ENCODE measurements at regions not wholly inside any gene's neighbourhood (a gene's known extent, or its start where the extent isn't known, plus 50 kb on each side); places are given as distances from the start of the nearest gene placed in this dataset.

DNA sequence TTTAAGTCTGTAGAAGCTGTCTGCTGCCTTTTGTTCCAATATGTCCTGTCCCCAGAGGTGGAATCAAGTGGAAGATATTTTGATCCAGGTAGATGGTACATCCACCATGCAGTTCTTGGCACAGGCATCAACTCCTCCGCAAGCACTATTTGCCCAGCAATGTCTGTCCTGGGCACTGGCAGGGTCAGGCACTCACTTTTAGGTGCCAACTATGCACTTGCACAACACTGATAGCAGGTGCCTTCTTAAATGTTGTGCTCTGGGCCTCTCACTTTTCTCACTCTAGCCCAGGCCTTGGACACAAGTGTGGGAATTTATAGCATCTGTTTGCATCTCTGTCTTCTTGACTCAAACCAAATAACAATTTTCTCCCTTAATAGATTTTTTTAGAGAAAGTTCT lies 140.5 kb upstream of the UBE2E2 start:
- peaks cover 4% of the 10 kb centered on the region for H3K9me3 Mint-ChIP-seq
- H3K27ac Mint-ChIP-seq = no peak overlapping the region
- H3K4me1 Mint-ChIP-seq (ENCODE audit: low read depth) = no peaks in the 10 kb centered on the region
- no peaks in the 10 kb centered on the region for H3K36me3 Mint-ChIP-seq (ENCODE audit: low read depth)
- peaks cover 1% of the 10 kb centered on the region for H3K27me3 Mint-ChIP-seq (ENCODE audit: low read depth)
- DNase-seq (ENCODE audit: low spot score) = no peak
- no peak overlapping the region for H3K4me3 Mint-ChIP-seq

DNA sequence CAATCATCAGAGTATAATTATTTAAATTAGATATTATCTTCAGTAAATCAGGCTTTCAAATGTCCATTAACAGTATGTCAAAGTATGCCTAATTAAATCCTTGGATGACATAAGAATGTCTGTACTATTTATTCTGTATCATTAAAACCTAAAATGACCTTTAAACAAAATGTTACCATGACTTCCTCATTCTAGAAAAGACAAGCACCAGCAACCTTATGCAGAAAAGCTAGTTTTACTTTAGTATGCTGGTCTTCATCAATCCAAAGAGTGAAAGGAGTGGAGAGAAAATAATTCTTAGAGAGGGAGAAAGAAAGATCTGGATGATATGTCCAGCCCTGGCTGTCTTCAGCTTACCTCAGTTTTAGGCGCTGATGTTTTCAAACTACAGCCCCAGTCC lies 140.1 kb upstream of the UBE2E2 start:
- no peak for DNase-seq (ENCODE audit: low spot score)
- H3K4me1 Mint-ChIP-seq (ENCODE audit: low read depth) = no peaks in the 10 kb centered on the region
- peaks cover 4% of the 10 kb centered on the region for H3K9me3 Mint-ChIP-seq
- no peaks in the 10 kb centered on the region for H3K36me3 Mint-ChIP-seq (ENCODE audit: low read depth)
- no peak overlapping the region for H3K27ac Mint-ChIP-seq
- peaks cover 1% of the 10 kb centered on the region for H3K27me3 Mint-ChIP-seq (ENCODE audit: low read depth)
- no peak overlapping the region for H3K4me3 Mint-ChIP-seq

DNA sequence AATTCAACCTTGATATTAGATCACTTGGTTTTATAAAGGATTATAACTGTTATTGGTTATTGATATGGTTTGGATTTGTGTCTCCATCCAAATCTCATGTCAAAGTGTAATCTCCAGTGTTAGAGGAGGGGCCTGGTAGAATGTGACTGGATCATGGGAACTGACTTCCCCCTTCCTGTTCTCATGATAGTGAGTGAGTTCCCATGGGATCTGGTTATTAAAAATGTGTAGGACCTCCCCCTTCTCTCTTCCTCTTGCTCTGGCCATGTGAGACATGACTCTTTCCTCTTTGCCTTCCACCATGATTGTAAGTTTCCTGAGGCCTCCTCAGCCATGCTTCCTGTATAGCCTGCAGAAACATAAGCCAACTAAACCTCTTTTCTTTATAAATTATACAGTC lies 136.0 kb upstream of the UBE2E2 start:
- Mint-ChIP-seq H3K4me3 (no peak overlapping the region), H3K4me1 (ENCODE audit: low read depth) (no peaks in the 10 kb centered on the region), H3K27ac (no peak overlapping the region), H3K27me3 (ENCODE audit: low read depth) (no peaks in the 10 kb centered on the region), H3K9me3 (no peaks in the 10 kb centered on the region), H3K36me3 (ENCODE audit: low read depth) (no peaks in the 10 kb centered on the region)
- no peak for DNase-seq (ENCODE audit: low spot score)

- no peaks in the 10 kb centered on the region for H3K36me3 Mint-ChIP-seq (ENCODE audit: low read depth)
- no peak for DNase-seq (ENCODE audit: low spot score)
- no peak overlapping the region for H3K27ac Mint-ChIP-seq
- no peaks in the 10 kb centered on the region for H3K9me3 Mint-ChIP-seq
- H3K4me3 Mint-ChIP-seq = no peak overlapping the region
- H3K27me3 Mint-ChIP-seq (ENCODE audit: low read depth) = no peaks in the 10 kb centered on the region
- no peaks in the 10 kb centered on the region for H3K4me1 Mint-ChIP-seq (ENCODE audit: low read depth)
Observed at GRCh38 chr3:23068016-23068728, 135.0 kb upstream of the UBE2E2 start.

- H3K4me3 Mint-ChIP-seq = no peak overlapping the region
- H3K9me3 Mint-ChIP-seq = no peaks in the 10 kb centered on the region
- no peak for DNase-seq (ENCODE audit: low spot score)
- H3K36me3 Mint-ChIP-seq (ENCODE audit: low read depth) = no peaks in the 10 kb centered on the region
- H3K27me3 Mint-ChIP-seq (ENCODE audit: low read depth) = no peaks in the 10 kb centered on the region
- H3K27ac Mint-ChIP-seq = no peak overlapping the region
- H3K4me1 Mint-ChIP-seq (ENCODE audit: low read depth) = no peaks in the 10 kb centered on the region
Observed at GRCh38 chr3:23071296-23071695, 131.8 kb upstream of the UBE2E2 start.

DNA sequence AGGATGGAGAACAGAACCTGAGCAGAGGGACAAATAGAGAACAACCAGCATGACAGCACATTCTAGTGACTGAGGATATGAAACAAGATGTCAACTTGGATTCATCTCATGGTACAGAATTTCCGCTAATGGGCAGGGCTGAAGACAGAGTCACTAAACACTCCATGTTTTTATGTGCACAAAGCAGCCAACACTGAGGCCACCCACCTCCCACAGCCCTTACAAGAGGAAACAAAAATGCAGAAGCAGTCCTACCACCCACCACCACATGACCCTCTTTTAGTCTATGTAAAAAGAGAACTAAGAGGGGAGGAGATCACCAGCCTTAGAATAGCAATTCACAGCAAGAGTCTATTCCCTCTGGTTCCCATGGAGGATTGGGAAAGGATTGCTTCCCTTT lies 131.4 kb upstream of the UBE2E2 start:
- no peak for DNase-seq (ENCODE audit: low spot score)
- Mint-ChIP-seq H3K27me3 (ENCODE audit: low read depth) (no peaks in the 10 kb centered on the region), H3K9me3 (no peaks in the 10 kb centered on the region), H3K27ac (no peak overlapping the region), H3K36me3 (ENCODE audit: low read depth) (no peaks in the 10 kb centered on the region), H3K4me1 (ENCODE audit: low read depth) (no peaks in the 10 kb centered on the region), H3K4me3 (no peak overlapping the region)

DNA sequence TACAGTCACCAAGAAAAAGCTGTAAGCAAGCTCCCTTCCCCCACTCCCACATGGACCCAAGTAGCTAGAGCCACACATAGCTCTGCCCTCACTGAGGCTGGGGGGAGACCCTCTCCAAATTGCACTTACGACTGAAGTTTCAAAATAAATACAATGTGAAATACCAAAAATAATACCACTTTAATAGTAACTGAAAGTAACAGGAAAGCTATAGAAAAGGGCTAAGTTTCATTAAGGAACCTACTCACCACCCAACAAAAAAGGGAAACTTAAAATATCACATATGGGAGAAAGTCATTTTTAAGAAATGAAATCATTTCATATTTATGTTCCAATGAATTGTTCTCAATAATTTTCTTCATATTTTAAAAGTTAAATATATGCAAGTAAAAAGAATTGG lies 130.4 kb upstream of the UBE2E2 start:
- Mint-ChIP-seq H3K4me3 (no peak overlapping the region), H3K4me1 (ENCODE audit: low read depth) (no peaks in the 10 kb centered on the region), H3K9me3 (no peaks in the 10 kb centered on the region), H3K27ac (no peak overlapping the region), H3K27me3 (ENCODE audit: low read depth) (no peaks in the 10 kb centered on the region), H3K36me3 (ENCODE audit: low read depth) (no peaks in the 10 kb centered on the region)
- no peak for DNase-seq (ENCODE audit: low spot score)

DNA sequence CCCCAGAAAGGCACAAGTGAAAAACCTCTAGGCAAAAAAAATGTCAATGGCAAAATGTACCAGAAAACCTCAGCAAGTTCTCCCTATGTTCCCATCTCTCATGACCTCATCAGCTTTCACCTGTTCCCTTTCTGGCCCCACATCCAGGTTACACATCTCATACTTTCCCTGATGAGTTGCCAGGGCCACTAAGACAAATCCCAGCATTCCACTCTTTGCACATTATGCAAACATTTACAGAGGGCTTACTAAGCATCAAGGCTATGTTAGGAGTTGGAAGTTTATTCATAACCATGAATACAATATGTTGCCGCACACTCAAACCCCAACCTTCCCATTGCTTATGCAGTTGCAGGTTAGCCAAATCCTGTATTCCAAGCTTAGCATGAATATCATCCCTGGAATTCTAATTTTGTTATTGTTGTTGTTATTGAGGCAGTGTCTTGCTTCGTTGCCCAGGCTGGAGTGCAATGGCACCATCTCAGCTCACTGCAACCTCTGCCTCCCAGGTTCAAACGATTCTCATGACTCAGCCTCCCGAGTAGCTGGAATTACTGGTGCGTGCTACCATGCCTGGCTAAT lies 129.3 kb upstream of the UBE2E2 start:
- Mint-ChIP-seq H3K27me3 (ENCODE audit: low read depth) (no peaks in the 10 kb centered on the region), H3K36me3 (ENCODE audit: low read depth) (no peaks in the 10 kb centered on the region), H3K4me3 (no peak overlapping the region), H3K4me1 (ENCODE audit: low read depth) (no peaks in the 10 kb centered on the region), H3K9me3 (no peaks in the 10 kb centered on the region), H3K27ac (no peak overlapping the region)
- no peak for DNase-seq (ENCODE audit: low spot score)

- Mint-ChIP-seq H3K27ac (no peak overlapping the region), H3K4me1 (ENCODE audit: low read depth) (peaks cover 2% of the 10 kb centered on the region), H3K36me3 (ENCODE audit: low read depth) (no peaks in the 10 kb centered on the region), H3K4me3 (no peak overlapping the region), H3K9me3 (no peaks in the 10 kb centered on the region), H3K27me3 (ENCODE audit: low read depth) (no peaks in the 10 kb centered on the region)
- DNase-seq (ENCODE audit: low spot score) = no peak
Observed at GRCh38 chr3:23075496-23075895, 127.6 kb upstream of the UBE2E2 start.

DNA sequence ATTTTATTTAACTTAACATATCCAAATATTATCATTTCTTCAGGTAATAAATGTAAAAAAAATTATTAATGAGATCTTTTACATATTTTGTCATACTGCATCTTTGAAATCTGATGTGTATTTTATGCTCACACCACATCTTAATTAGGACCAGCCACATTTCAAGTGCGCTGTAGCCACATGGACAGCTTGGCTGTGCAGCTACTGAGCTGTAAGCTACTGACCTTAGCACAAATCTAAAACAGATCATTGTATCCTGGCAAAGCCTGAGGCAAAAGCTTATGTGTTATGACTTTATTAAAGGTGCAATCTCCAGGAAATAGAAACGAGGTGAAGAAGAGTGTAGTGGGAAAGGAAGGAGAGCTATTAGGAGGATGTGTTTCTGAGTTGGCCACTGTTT lies 126.7 kb upstream of the UBE2E2 start:
- Mint-ChIP-seq H3K4me1 (ENCODE audit: low read depth) (peaks cover 2% of the 10 kb centered on the region), H3K27ac (no peak overlapping the region), H3K27me3 (ENCODE audit: low read depth) (no peaks in the 10 kb centered on the region), H3K4me3 (no peak overlapping the region), H3K9me3 (no peaks in the 10 kb centered on the region), H3K36me3 (ENCODE audit: low read depth) (no peaks in the 10 kb centered on the region)
- DNase-seq (ENCODE audit: low spot score) = no peak

GRCh38 chr3:23077126-23077525 lies 126.0 kb upstream of the UBE2E2 start:
- no peak for DNase-seq (ENCODE audit: low spot score)
- Mint-ChIP-seq H3K27me3 (ENCODE audit: low read depth) (no peaks in the 10 kb centered on the region), H3K4me3 (no peak overlapping the region), H3K36me3 (ENCODE audit: low read depth) (no peaks in the 10 kb centered on the region), H3K9me3 (no peaks in the 10 kb centered on the region), H3K27ac (no peak overlapping the region), H3K4me1 (ENCODE audit: low read depth) (peaks cover 2% of the 10 kb centered on the region)

- Mint-ChIP-seq H3K4me3 (no peak overlapping the region), H3K9me3 (no peaks in the 10 kb centered on the region), H3K36me3 (ENCODE audit: low read depth) (no peaks in the 10 kb centered on the region), H3K27ac (no peak overlapping the region), H3K27me3 (ENCODE audit: low read depth) (no peaks in the 10 kb centered on the region), H3K4me1 (ENCODE audit: low read depth) (peaks cover 2% of the 10 kb centered on the region)
- no peak for DNase-seq (ENCODE audit: low spot score)
Observed at GRCh38 chr3:23078735-23079134, 124.4 kb upstream of the UBE2E2 start.

DNA sequence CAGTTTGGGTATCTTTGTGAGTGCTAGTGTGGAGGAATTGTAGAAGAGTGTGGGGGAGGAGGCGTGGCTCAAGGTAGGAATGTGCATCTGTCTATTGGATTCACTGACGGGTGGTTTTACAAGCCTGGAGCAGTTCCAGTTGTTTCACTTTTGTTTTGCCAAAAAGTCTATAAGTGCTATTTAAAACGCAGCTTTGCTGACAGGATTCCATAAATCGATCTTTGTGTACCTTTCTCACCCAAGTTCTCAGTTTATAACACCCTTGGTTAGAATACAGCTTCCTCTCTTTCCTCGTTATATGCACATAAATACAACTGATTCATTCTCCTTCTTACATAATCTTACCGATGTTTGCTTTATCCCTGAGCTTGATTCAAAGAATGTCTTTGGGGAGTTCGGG lies 123.2 kb upstream of the UBE2E2 start:
- Mint-ChIP-seq H3K36me3 (ENCODE audit: low read depth) (no peaks in the 10 kb centered on the region), H3K27ac (no peak overlapping the region), H3K27me3 (ENCODE audit: low read depth) (no peaks in the 10 kb centered on the region), H3K4me1 (ENCODE audit: low read depth) (peaks cover 2% of the 10 kb centered on the region), H3K4me3 (no peak overlapping the region), H3K9me3 (no peaks in the 10 kb centered on the region)
- no peak for DNase-seq (ENCODE audit: low spot score)

GRCh38 chr3:23083701-23084100 lies 119.4 kb upstream of the UBE2E2 start:
- peaks cover 2% of the 10 kb centered on the region for H3K4me1 Mint-ChIP-seq (ENCODE audit: low read depth)
- H3K27ac Mint-ChIP-seq = no peak overlapping the region
- no peaks in the 10 kb centered on the region for H3K9me3 Mint-ChIP-seq
- no peaks in the 10 kb centered on the region for H3K36me3 Mint-ChIP-seq (ENCODE audit: low read depth)
- no peaks in the 10 kb centered on the region for H3K27me3 Mint-ChIP-seq (ENCODE audit: low read depth)
- DNase-seq (ENCODE audit: low spot score) = no peak
- H3K4me3 Mint-ChIP-seq = no peak overlapping the region

DNA sequence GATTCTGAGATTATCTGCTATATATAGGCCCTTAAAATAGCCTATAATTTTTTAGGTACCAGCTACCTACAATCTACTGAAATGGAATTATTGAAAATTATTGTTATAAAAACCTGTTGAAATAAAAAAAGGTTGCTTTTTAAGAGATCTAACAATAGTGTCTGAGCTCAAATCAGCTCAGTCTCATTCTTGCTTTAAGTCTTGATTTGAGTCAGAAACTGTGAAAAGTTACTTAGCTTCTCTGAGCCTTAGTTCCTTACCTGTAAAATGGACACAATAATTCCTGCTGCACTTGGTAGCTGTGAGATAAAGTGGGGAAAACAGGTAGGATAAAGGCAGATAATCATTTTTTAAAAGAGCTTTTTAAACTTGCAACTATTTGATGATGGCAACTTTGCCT lies 118.8 kb upstream of the UBE2E2 start:
- Mint-ChIP-seq H3K27ac (no peak overlapping the region), H3K36me3 (ENCODE audit: low read depth) (no peaks in the 10 kb centered on the region), H3K27me3 (ENCODE audit: low read depth) (no peaks in the 10 kb centered on the region), H3K9me3 (no peaks in the 10 kb centered on the region), H3K4me3 (no peak overlapping the region), H3K4me1 (ENCODE audit: low read depth) (peaks cover 2% of the 10 kb centered on the region)
- no peak for DNase-seq (ENCODE audit: low spot score)

Data from T-helper 2 cell treated with Interferon-gamma antibody and Interleukin-4, amounts not matched to agents 5 μg/mL and 100 μg/mL, for 36 hours (primary cell).